Muscle layer of colon (tissue), 2 donors: ENCODE measurements at regions not wholly inside any gene's neighbourhood (a gene's known extent, or its start where the extent isn't known, plus 50 kb on each side); places are given as distances from the start of the nearest gene placed in this dataset.

ENCODE experiments used
- H3K27ac ChIP-seq: one replicate; pipeline ENCODE4 v1.7.0; 2013; ENCODE audit warnings: low read depth, mild to moderate bottlenecking, low read length, moderate library complexity
- H3K27me3 ChIP-seq, 2 donors: one replicate each; pipeline ENCODE4 v1.7.0; 2013; ENCODE audit warnings: low read length in 2 of 2, mild to moderate bottlenecking in 2 of 2; ENCODE audit not compliant: insufficient read depth in 2 of 2, control insufficient read depth in 1 of 2
- H3K36me3 ChIP-seq: one replicate; pipeline ENCODE4 v1.7.0; 2013; ENCODE audit warnings: mild to moderate bottlenecking, low read length; ENCODE audit not compliant: insufficient read depth
- H3K4me1 ChIP-seq: one replicate; pipeline ENCODE4 v1.7.0; 2013; ENCODE audit warnings: mild to moderate bottlenecking, low read length; ENCODE audit not compliant: insufficient read depth
- H3K4me3 ChIP-seq, 2 donors: one replicate each; pipeline ENCODE4 v1.7.0; 2013; ENCODE audit warnings: low read length in 2 of 2, low read depth in 1 of 2, mild to moderate bottlenecking in 1 of 2, moderate library complexity in 1 of 2
- H3K9ac ChIP-seq: one replicate; pipeline ENCODE4 v1.7.0; 2013; ENCODE audit warnings: low read length
- H3K9me3 ChIP-seq: one replicate; pipeline ENCODE4 v1.7.0; 2013; ENCODE audit warnings: mild to moderate bottlenecking, low read length
- donor health status: abdominal sarcoma.
- donor health status: Adenocarcinoma of cecum.

DNA sequence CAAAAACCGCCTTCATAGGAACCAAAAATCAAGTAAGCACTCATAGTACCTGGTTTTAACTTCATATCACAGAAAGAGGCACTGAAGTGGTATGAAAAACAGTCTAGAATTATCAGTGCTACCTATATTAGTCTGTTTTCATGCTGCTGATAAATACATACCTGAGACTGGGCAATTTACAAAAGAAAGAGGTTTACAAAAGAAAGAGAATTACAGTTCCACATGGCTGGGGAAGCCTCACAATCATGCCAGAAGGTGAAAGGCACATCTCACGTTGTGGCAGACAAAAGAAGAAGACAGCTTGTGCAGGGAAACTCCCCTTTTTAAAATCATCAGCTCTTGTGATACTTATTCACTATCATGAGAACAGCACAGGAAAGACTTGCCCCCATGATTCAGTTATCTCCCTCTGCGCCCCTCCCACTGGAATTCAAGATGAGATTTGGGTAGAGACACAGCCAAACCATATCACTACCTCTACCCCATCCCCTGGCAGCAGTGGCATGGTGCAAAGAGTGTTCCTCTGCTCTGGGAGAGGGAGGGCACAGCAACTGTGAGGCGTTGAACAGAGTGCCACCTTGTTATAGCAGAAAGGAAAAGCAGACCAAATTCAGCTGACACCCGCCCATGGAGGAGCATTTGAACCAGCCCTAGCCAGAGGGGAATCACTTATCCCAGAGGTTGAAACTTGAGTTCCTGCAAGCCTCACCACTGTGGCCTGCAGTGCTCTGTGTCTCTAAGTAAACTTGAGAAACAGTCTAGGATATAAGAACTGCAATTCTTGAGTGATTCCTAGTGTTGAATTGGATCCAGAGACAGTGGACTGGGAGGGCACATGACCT is 61.9 kb upstream of the PTPRZ1 start:
- Histone ChIP-seq H3K27me3 (no peaks in the 10 kb centered on the region), H3K4me3 (no peak overlapping the region), H3K4me1 (no peaks in the 10 kb centered on the region), H3K9me3 (no peaks in the 10 kb centered on the region), H3K36me3 (no peaks in the 10 kb centered on the region), H3K27ac (no peak overlapping the region), H3K9ac (no peak overlapping the region)

DNA sequence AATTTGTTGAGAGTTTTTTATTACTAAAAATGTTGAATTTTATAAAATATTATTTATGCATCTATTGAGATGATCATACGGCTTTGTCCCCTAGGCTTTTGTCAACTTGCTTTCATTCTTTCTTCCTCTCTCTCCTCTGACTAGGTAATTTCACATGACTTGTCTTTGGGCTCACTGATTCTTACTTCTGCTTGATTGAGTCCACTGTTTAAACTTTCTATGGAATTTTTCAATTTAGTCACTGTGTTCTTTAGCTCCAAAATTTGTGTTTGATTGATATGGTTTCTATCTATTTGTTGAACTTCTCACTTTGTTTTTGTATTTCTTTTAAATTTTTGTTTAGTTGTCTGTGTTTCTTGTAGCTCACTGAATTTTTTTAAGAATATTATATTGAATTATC is 65.9 kb upstream of the PTPRZ1 start:
- Histone ChIP-seq H3K4me1 (no peaks in the 10 kb centered on the region), H3K4me3 (no peak overlapping the region)

DNA sequence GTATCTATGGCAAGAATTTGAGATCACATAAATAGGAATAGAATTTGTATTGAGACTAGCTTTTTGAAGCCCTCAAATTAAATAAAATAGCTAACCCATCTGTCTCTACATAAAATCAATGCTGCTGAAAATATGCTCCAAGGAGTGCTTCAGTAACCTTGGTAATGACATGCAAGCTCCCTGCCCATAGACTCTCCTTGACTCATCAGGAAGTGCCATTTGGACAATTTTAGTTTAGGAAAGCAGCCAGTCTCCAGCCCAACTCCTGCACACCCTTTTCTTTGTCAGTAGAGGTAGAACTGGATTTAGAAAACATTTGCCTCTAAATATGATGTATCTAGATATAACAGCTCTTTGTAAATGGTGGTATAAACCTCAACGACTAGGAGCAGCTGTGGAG is 69.9 kb upstream of the PTPRZ1 start:
- H3K27ac ChIP-seq: no peak overlapping the region
- H3K9ac ChIP-seq: no peak overlapping the region
- no peak overlapping the region for H3K4me3 ChIP-seq
- H3K36me3 ChIP-seq: no peaks in the 10 kb centered on the region
- H3K27me3 ChIP-seq: no peaks in the 10 kb centered on the region
- no peaks in the 10 kb centered on the region for H3K9me3 ChIP-seq
- H3K4me1 ChIP-seq: no peaks in the 10 kb centered on the region

More for the DNA sequence above, 65.9 kb upstream of the PTPRZ1 start:
- no peaks in the 10 kb centered on the region for H3K9me3 ChIP-seq
- no peak overlapping the region for H3K9ac ChIP-seq
- no peaks in the 10 kb centered on the region for H3K36me3 ChIP-seq
- H3K27ac ChIP-seq: no peak overlapping the region
- no peaks in the 10 kb centered on the region for H3K27me3 ChIP-seq

GRCh38 chr7:121800916-121801675 is 71.9 kb upstream of the PTPRZ1 start:
- no peak overlapping the region for H3K9ac ChIP-seq
- H3K4me1 ChIP-seq: no peaks in the 10 kb centered on the region
- H3K36me3 ChIP-seq: no peaks in the 10 kb centered on the region
- H3K27ac ChIP-seq: no peak overlapping the region
- H3K4me3 ChIP-seq: no peak overlapping the region
- no peaks in the 10 kb centered on the region for H3K9me3 ChIP-seq
- H3K27me3 ChIP-seq: no peaks in the 10 kb centered on the region

- H3K27ac ChIP-seq: no peak overlapping the region
- no peak overlapping the region for H3K9ac ChIP-seq
- H3K4me1 ChIP-seq: no peaks in the 10 kb centered on the region
- H3K36me3 ChIP-seq: no peaks in the 10 kb centered on the region
- H3K27me3 ChIP-seq: no peaks in the 10 kb centered on the region
- no peak overlapping the region for H3K4me3 ChIP-seq
- no peaks in the 10 kb centered on the region for H3K9me3 ChIP-seq
Measured at GRCh38 chr7:121798896-121799295, 74.1 kb upstream of the PTPRZ1 start.

- no peaks in the 10 kb centered on the region for H3K36me3 ChIP-seq
- H3K4me1 ChIP-seq: no peaks in the 10 kb centered on the region
- H3K9me3 ChIP-seq: no peaks in the 10 kb centered on the region
- H3K9ac ChIP-seq: no peak overlapping the region
- H3K27ac ChIP-seq: no peak overlapping the region
- H3K4me3 ChIP-seq: no peak overlapping the region
- no peaks in the 10 kb centered on the region for H3K27me3 ChIP-seq
Measured at GRCh38 chr7:121798453-121798840, 74.5 kb upstream of the PTPRZ1 start.

GRCh38 chr7:121797657-121798452 is 75.1 kb upstream of the PTPRZ1 start:
- no peak overlapping the region for H3K4me3 ChIP-seq
- H3K9ac ChIP-seq: no peak overlapping the region
- H3K9me3 ChIP-seq: no peaks in the 10 kb centered on the region
- no peaks in the 10 kb centered on the region for H3K27me3 ChIP-seq
- H3K4me1 ChIP-seq: no peaks in the 10 kb centered on the region
- H3K36me3 ChIP-seq: no peaks in the 10 kb centered on the region
- no peak overlapping the region for H3K27ac ChIP-seq

- Histone ChIP-seq H3K4me1 (no peaks in the 10 kb centered on the region), H3K9ac (no peak overlapping the region), H3K36me3 (no peaks in the 10 kb centered on the region), H3K27me3 (no peaks in the 10 kb centered on the region), H3K27ac (no peak overlapping the region), H3K4me3 (no peak overlapping the region), H3K9me3 (no peaks in the 10 kb centered on the region)
Measured at GRCh38 chr7:121796936-121797656, 75.9 kb upstream of the PTPRZ1 start.

DNA sequence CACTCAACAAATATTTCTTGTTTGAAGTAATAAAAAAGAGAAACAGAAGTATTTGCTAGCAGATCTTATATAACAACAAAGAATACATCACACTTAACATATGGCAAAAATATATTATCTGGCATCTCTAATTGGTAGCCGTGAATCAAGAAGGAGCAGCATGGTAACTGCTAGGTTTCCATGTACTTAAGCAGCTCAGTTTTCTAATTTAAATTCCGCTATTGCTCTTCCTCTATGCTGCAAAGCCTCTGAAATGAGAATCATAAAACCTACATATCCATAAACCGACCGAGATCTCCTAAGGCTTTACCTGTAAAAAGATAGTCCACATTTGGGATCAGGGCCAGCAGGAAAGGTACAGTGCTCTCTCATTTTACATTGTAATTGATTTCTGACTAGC is 76.6 kb upstream of the PTPRZ1 start:
- Histone ChIP-seq H3K4me3 (no peak overlapping the region), H3K4me1 (no peaks in the 10 kb centered on the region), H3K27me3 (no peaks in the 10 kb centered on the region), H3K9me3 (no peaks in the 10 kb centered on the region), H3K9ac (no peak overlapping the region), H3K27ac (no peak overlapping the region), H3K36me3 (no peaks in the 10 kb centered on the region)

GRCh38 chr7:121795736-121796135 is 77.2 kb upstream of the PTPRZ1 start:
- Histone ChIP-seq H3K4me1 (no peaks in the 10 kb centered on the region), H3K9me3 (no peaks in the 10 kb centered on the region), H3K27me3 (no peaks in the 10 kb centered on the region), H3K27ac (no peak overlapping the region), H3K36me3 (no peaks in the 10 kb centered on the region), H3K9ac (no peak overlapping the region), H3K4me3 (no peak overlapping the region)

GRCh38 chr7:121793716-121794115 is 79.2 kb upstream of the PTPRZ1 start:
- no peaks in the 10 kb centered on the region for H3K9me3 ChIP-seq
- H3K27ac ChIP-seq: no peak overlapping the region
- H3K27me3 ChIP-seq: no peaks in the 10 kb centered on the region
- H3K4me1 ChIP-seq: no peaks in the 10 kb centered on the region
- no peaks in the 10 kb centered on the region for H3K36me3 ChIP-seq
- no peak overlapping the region for H3K9ac ChIP-seq
- no peak overlapping the region for H3K4me3 ChIP-seq
